Stomach (tissue), 4 donors: ENCODE measurements at regions not wholly inside any gene's neighbourhood (a gene's known extent, or its start where the extent isn't known, plus 50 kb on each side); places are given as distances from the start of the nearest gene placed in this dataset.

Source experiments
- POLR2AphosphoS5 ChIP-seq, 3 donors: sonication (generic); formaldehyde crosslinking; IDR thresholded peaks; one replicate each; pipeline ENCODE4 v1.6.1; 2016; ENCODE audit warnings: antibody characterized with exemption in 3 of 3
- TF ChIP-seq, protein P1 (sequence below), 7 experiments: fragments of 450-650 bp in 4 of 7; fragments of 200-600 bp in 3 of 7; sonication (generic) in 3 of 7; IDR thresholded peaks; one replicate each; pipeline ENCODE4 v1.5.1; 2016 to 2019; ENCODE audit warnings: antibody characterized with exemption in 7 of 7, control low read depth in 2 of 7, mild to moderate bottlenecking in 1 of 7

DNA sequence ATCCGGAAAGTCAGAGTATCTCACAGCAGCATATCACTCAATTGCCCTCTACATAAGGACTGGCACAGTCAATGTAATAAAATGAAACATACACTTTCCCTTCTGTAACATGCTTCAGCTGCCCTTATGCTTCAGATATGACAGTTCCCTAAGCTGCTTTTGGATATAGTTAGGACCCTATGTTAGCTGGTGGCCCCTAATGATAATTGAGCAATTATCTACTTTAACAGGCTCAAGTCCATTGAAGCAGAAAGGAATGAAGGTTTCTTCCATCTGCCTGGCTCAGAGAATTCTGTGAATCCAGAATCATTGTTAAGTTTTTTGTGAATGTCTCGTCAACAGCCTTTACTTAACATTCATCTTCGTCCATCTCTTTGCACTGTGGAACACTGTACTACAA lies 951.2 kb upstream of the DIAPH2 start:
- no peak for TF ChIP-seq POLR2AphosphoS5 (IDR thresholded peaks at IDR 0.05)
- TF ChIP-seq, protein P1, sequence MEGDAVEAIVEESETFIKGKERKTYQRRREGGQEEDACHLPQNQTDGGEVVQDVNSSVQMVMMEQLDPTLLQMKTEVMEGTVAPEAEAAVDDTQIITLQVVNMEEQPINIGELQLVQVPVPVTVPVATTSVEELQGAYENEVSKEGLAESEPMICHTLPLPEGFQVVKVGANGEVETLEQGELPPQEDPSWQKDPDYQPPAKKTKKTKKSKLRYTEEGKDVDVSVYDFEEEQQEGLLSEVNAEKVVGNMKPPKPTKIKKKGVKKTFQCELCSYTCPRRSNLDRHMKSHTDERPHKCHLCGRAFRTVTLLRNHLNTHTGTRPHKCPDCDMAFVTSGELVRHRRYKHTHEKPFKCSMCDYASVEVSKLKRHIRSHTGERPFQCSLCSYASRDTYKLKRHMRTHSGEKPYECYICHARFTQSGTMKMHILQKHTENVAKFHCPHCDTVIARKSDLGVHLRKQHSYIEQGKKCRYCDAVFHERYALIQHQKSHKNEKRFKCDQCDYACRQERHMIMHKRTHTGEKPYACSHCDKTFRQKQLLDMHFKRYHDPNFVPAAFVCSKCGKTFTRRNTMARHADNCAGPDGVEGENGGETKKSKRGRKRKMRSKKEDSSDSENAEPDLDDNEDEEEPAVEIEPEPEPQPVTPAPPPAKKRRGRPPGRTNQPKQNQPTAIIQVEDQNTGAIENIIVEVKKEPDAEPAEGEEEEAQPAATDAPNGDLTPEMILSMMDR (IDR thresholded peaks at IDR 0.05) = no peak
